K562 (cell line): ENCODE measurements at regions not wholly inside any gene's neighbourhood (a gene's known extent, or its start where the extent isn't known, plus 50 kb on each side); places are given as distances from the start of the nearest gene placed in this dataset.

ENCODE experiments used
- ATAC-seq: fragments of 200-7000 bp; cut with Tn5 transposase; 3 replicates; pipeline ENCODE4 v1.9.1; 2020; ENCODE audit warnings: moderate library complexity
- BruUV-seq: library from RNA; stranded (reverse); fragments of 400-500 nt; replicated peaks from 2 replicates; lab custom pipeline; 2021; lab: Mats Ljungman, UMichigan
- CTCF ChIA-PET: fragments of 300-600 bp; formaldehyde crosslinking; extraction: SDS; loops from one replicate; lab custom pipeline; 2021; ENCODE audit warnings: low intra/inter-chr PET ratio; lab: Yijun Ruan, JAX
- POLR2A ChIA-PET: fragments of 300-600, 350-650 bp; sonication (Branson Sonifier 250); formaldehyde crosslinking; extraction: SDS; loops from one replicate; lab custom pipeline; 2021; ENCODE audit warnings: antibody characterized with exemption, inconsistent platforms; lab: Yijun Ruan, JAX
- DNase-seq, 4 experiments: peaks; one replicate each; pipeline versions ENCODE4 v3.0.0 to v3.0.0-alpha.2; 2011 to 2018; ENCODE audit warnings: low spot score in 3 of 4, mixed read lengths in 3 of 4; ENCODE audit errors: extremely low read depth in 1 of 4
- FAIRE-seq: peaks from 2 replicates; lab custom pipeline; 2011; peaks lifted over from hg19 to GRCh38; lab: Jason Lieb, UNC
- H2AFZ ChIP-seq: 2 replicates; pipeline ENCODE4 v1.6.0; 2011; ENCODE audit warnings: low read depth, low read length, control low read depth, inconsistent platforms
- H3K27ac ChIP-seq: fragments of 200-600 bp; 3 replicates; pipeline ENCODE4 v1.8.0; 2011; ENCODE audit warnings: low read depth, mild to moderate bottlenecking, control low read depth, inconsistent platforms, low read length, moderate library complexity, mixed read lengths; ENCODE audit errors: extremely low read depth
- H3K27me3 ChIP-seq, 2 experiments: fragments of 300-600 bp in 1 of 2; 2 replicates in 1 of 2; 3 replicates in 1 of 2; pipeline versions ENCODE4 v1.6.0 to v1.8.0; 2011; ENCODE audit warnings: inconsistent platforms in 2 of 2, low read length in 2 of 2, mild to moderate bottlenecking in 1 of 2, mixed read lengths in 1 of 2, moderate library complexity in 1 of 2; ENCODE audit not compliant: control insufficient read depth in 2 of 2, insufficient read depth in 2 of 2
- H3K36me3 ChIP-seq: fragments of 300-600 bp; 3 replicates; pipeline ENCODE4 v1.8.0; 2011; ENCODE audit warnings: mild to moderate bottlenecking, low read length, inconsistent platforms; ENCODE audit not compliant: control insufficient read depth, insufficient read depth
- H3K4me1 ChIP-seq, 2 experiments: fragments of 200-600 bp in 1 of 2; replicated peaks in 1 of 2; 2 replicates in 1 of 2; 3 replicates in 1 of 2; pipeline versions ENCODE4 v1.5.1 to v1.8.0; 2011; ENCODE audit warnings: inconsistent platforms in 2 of 2, low read length in 2 of 2, mild to moderate bottlenecking in 1 of 2, mixed read lengths in 1 of 2, moderate library complexity in 1 of 2; ENCODE audit not compliant: control insufficient read depth in 2 of 2, insufficient read depth in 2 of 2
- H3K4me2 ChIP-seq: 2 replicates; pipeline ENCODE4 v1.6.1; 2011; ENCODE audit warnings: low read length, control low read depth, inconsistent platforms, mixed read lengths; ENCODE audit not compliant: insufficient read depth
- H3K4me3 ChIP-seq: fragments of 200-600 bp; sonication (generic), shearing (Covaris generic); 2 replicates; pipeline ENCODE4 v1.5.1; 2016; ENCODE audit warnings: control low read depth, inconsistent platforms
- H3K79me2 ChIP-seq: fragments of 200-600 bp; 3 replicates; pipeline ENCODE4 v1.8.0; 2011; ENCODE audit warnings: low read length, inconsistent platforms; ENCODE audit not compliant: control insufficient read depth, insufficient read depth
- H3K9ac ChIP-seq, 2 experiments: 2 replicates each; pipeline versions ENCODE4 v1.6.0 to v1.6.1; 2011; ENCODE audit warnings: low read depth in 2 of 2, low read length in 2 of 2, control low read depth in 1 of 2, inconsistent platforms in 1 of 2, mild to moderate bottlenecking in 1 of 2, mixed read lengths in 1 of 2; ENCODE audit not compliant: insufficient read depth in 1 of 2
- H3K9me1 ChIP-seq: one replicate; pipeline ENCODE4 v1.6.0; 2011; ENCODE audit warnings: inconsistent platforms, mild to moderate bottlenecking, low read length, moderate library complexity; ENCODE audit not compliant: control insufficient read depth, insufficient read depth
- H3K9me3 ChIP-seq: replicated peaks from 2 replicates; pipeline ENCODE4 v1.5.1; 2011; ENCODE audit warnings: low read depth, low read length, inconsistent platforms; ENCODE audit not compliant: control insufficient read depth, insufficient read depth
- H4K20me1 ChIP-seq: replicated peaks from 2 replicates; pipeline ENCODE4 v1.6.1; 2011; ENCODE audit warnings: low read length, inconsistent platforms, mixed read lengths; ENCODE audit not compliant: control insufficient read depth, insufficient read depth
- ATF7 ChIP-seq: fragments of 450-650 bp; IDR thresholded peaks from 2 replicates; pipeline ENCODE4 v1.7.1; 2014; ENCODE audit warnings: mild to moderate bottlenecking, moderate library complexity
- ETV1 ChIP-seq: fragments of 450-650 bp; conservative IDR thresholded peaks from 2 replicates; pipeline ENCODE4 v1.6.1; 2016; ENCODE audit warnings: missing genetic modification characterization, control low read depth, low read depth, missing compliant biosample characterization
- HDGF ChIP-seq: fragments of 450-650 bp; IDR thresholded peaks from 2 replicates; pipeline ENCODE4 v1.6.1; 2016
- HNRNPLL ChIP-seq: fragments of 200-400 bp; formaldehyde crosslinking; IDR thresholded peaks from 2 replicates; pipeline ENCODE4 v1.6.1; 2017; ENCODE audit warnings: low read length, low read depth, mild to moderate bottlenecking; ENCODE audit not compliant: poor library complexity, severe bottlenecking
- MAZ ChIP-seq, 2 experiments: fragments of 450-650 bp in 1 of 2; sonication (generic) in 1 of 2; formaldehyde crosslinking; IDR thresholded peaks in 1 of 2; conservative IDR thresholded peaks in 1 of 2; 2 replicates each; pipeline versions ENCODE4 v1.4.0 to v1.5.0; 2020; ENCODE audit warnings: mild to moderate bottlenecking in 1 of 2, missing genetic modification reagents in 1 of 2
- NFIX ChIP-seq: fragments of 250-450 bp; sonication (Bioruptor Pico); IDR thresholded peaks from 2 replicates; pipeline ENCODE4 v1.4.0; 2020; ENCODE audit warnings: low read depth, mild to moderate bottlenecking, moderate library complexity
- PHTF2 ChIP-seq: fragments of 250-450 bp; sonication (Bioruptor Pico); IDR thresholded peaks from 2 replicates; pipeline ENCODE4 v1.5.0; 2021; ENCODE audit warnings: mild to moderate bottlenecking
- POLR3G ChIP-seq: IDR thresholded peaks from 2 replicates; pipeline ENCODE4 v1.6.1; 2011; ENCODE audit not compliant: insufficient read length, insufficient replicate concordance; ENCODE audit errors: extremely low read depth
- ZNF263 ChIP-seq: sonication (generic); formaldehyde crosslinking; IDR thresholded peaks from 2 replicates; pipeline ENCODE4 v1.8.0; 2022; ENCODE audit warnings: mild to moderate bottlenecking, missing genetic modification reagents, borderline replicate concordance
- ZNF324 ChIP-seq: fragments of 250-450 bp; sonication (Bioruptor Pico); IDR thresholded peaks from 2 replicates; pipeline ENCODE4 v1.4.0; 2020; ENCODE audit warnings: mild to moderate bottlenecking
- ZNF431 ChIP-seq: sonication (generic); formaldehyde crosslinking; IDR thresholded peaks from 2 replicates; pipeline ENCODE4 v1.8.0; 2022; ENCODE audit warnings: mild to moderate bottlenecking, missing genetic modification reagents
- in situ Hi-C: fragments of 300-500 bp; cut with MboI; formaldehyde crosslinking; loops from 4 replicates; pipeline ENCODE4 v1.15.0; 2018; ENCODE audit warnings: inconsistent platforms, mixed read lengths
- intact Hi-C: fragments of 100-400 bp; cut with micrococcal nuclease; formaldehyde crosslinking; loops from 2 replicates; pipeline ENCODE4 v1.14.2; 2022
- TF ChIP-seq, protein P1 (sequence below): fragments of 250-450 bp; sonication (Bioruptor Pico); IDR thresholded peaks from 2 replicates; pipeline ENCODE4 v1.8.0; 2021; ENCODE audit warnings: moderate library complexity, mild to moderate bottlenecking, inconsistent platforms
- TF ChIP-seq, protein P2 (sequence below): fragments of 200-800 bp; sonication (Bioruptor generic); IDR thresholded peaks from 2 replicates; pipeline ENCODE4 v1.6.1; 2017; ENCODE audit warnings: missing genetic modification characterization, missing compliant biosample characterization
- TF ChIP-seq, protein P3 (sequence below): fragments of 450-650 bp; formaldehyde crosslinking; IDR thresholded peaks from 2 replicates; pipeline ENCODE4 v1.4.0; 2020; ENCODE audit warnings: mild to moderate bottlenecking, moderate library complexity

DNA sequence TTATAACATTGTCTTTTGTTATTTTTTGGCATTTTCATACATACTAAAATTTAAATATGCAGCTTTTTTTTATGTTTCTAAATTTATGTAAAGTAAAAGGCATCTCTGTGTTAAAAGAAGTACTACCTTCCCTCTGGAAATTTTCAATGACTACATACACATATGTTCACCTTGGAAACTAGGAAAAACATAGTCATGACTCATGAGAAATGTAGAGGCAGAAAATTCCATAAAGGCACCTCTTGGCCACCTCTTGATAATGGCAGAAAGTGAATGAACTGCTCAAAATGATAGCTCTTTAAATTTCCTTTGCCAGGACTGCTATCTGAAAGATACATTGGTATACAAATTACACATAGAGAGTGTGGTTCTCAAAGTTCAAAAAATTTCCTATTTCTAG lies 889.1 kb upstream of the ZEB2 start:
- FAIRE-seq: no peak
- BruUV-seq: no TSS peak
- in situ Hi-C loops (no loop called here), intact Hi-C loops (no loop called here)
- Histone ChIP-seq H3K4me2 (no peak overlapping the region), H3K27ac (no peak overlapping the region), H3K27me3 (no peaks in the 10 kb centered on the region), H3K4me1 (no peaks in the 10 kb centered on the region; a peak in 2 of 5 replicates), H3K79me2 (no peaks in the 10 kb centered on the region), H3K36me3 (no peaks in the 10 kb centered on the region), H3K9ac (no peak overlapping the region), H3K9me3 (no peaks in the 10 kb centered on the region), H3K9me1 (no peaks in the 10 kb centered on the region), H4K20me1 (no peaks in the 10 kb centered on the region), H2AFZ (no peak overlapping the region), H3K4me3 (no peak overlapping the region)
- ChIA-PET CTCF (no interaction called here), POLR2A (no interaction called here)
- ATAC-seq: no peak
- TF ChIP-seq PHTF2 (CRISPR knock-in tag): no peak
- TF ChIP-seq ZNF431 (CRISPR knock-in tag): no peak
- no peak for TF ChIP-seq MAZ (CRISPR knock-in tag; conservative IDR thresholded peaks at IDR 0.05 in 1 of 2, IDR thresholded peaks at IDR 0.05 in 1 of 2)
- TF ChIP-seq ATF7: no peak
- no peak for TF ChIP-seq POLR3G
- TF ChIP-seq ZNF324: no peak
- TF ChIP-seq HDGF: no peak
- no peak for TF ChIP-seq NFIX (CRISPR knock-in tag)
- no peak for TF ChIP-seq ETV1
- no peak for TF ChIP-seq HNRNPLL
- TF ChIP-seq ZNF263 (CRISPR knock-in tag): no peak
- TF ChIP-seq, protein P1, sequence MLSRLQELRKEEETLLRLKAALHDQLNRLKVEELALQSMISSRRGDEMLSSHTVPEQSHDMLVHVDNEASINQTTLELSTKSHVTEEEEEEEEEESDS (CRISPR knock-in tag): no peak
- TF ChIP-seq, protein P2, sequence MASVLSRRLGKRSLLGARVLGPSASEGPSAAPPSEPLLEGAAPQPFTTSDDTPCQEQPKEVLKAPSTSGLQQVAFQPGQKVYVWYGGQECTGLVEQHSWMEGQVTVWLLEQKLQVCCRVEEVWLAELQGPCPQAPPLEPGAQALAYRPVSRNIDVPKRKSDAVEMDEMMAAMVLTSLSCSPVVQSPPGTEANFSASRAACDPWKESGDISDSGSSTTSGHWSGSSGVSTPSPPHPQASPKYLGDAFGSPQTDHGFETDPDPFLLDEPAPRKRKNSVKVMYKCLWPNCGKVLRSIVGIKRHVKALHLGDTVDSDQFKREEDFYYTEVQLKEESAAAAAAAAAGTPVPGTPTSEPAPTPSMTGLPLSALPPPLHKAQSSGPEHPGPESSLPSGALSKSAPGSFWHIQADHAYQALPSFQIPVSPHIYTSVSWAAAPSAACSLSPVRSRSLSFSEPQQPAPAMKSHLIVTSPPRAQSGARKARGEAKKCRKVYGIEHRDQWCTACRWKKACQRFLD (CRISPR knock-in tag): no peak
- TF ChIP-seq, protein P3, sequence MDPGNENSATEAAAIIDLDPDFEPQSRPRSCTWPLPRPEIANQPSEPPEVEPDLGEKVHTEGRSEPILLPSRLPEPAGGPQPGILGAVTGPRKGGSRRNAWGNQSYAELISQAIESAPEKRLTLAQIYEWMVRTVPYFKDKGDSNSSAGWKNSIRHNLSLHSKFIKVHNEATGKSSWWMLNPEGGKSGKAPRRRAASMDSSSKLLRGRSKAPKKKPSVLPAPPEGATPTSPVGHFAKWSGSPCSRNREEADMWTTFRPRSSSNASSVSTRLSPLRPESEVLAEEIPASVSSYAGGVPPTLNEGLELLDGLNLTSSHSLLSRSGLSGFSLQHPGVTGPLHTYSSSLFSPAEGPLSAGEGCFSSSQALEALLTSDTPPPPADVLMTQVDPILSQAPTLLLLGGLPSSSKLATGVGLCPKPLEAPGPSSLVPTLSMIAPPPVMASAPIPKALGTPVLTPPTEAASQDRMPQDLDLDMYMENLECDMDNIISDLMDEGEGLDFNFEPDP (CRISPR knock-in tag): no peak
- DNase-seq: no peak
